ENCODE measurements at regions not wholly inside any gene's neighbourhood (a gene's known extent, or its start where the extent isn't known, plus 50 kb on each side); places are given as distances from the start of the nearest gene placed in this dataset.

DNA sequence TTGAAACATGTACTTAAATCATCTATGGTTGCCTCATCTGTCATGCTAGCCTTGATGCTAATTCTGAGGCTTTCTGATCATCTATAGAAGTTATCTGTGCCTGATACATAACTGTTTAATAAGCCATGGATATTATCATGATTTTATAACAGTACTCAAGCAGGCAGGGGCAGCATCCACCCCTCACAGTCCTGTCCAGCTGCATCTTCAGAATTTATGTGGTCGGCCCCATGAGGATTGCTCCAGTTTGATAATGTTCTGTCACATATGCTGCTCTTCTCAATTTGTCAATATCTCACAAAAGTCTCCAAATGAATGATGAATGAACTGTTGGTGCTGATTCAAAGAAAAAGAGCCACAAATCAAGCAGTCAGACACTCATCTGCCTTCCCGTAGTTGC lies 335.1 kb upstream of the POM121L12 start:
- TF ChIP-seq POLR2A (IDR thresholded peaks at IDR 0.05; ENCODE audit: low read depth, low read length) (no peak), POU2F2 (IDR thresholded peaks at IDR 0.05; ENCODE audit: low read depth, low read length) (no peak), TAF1 (IDR thresholded peaks at IDR 0.05; ENCODE audit: low read depth, low read length) (no peak), SPI1 (IDR thresholded peaks at IDR 0.05; ENCODE audit: low read depth, low read length) (no peak), PAX5 (IDR thresholded peaks at IDR 0.05; ENCODE audit: insufficient read depth, low read length, severe bottlenecking) (no peak), POLR2AphosphoS5 (IDR thresholded peaks at IDR 0.05; ENCODE audit: low read depth, low read length) (no peak)
- FAIRE-seq (no peak), DNase-seq (ENCODE audit: insufficient read length, low spot score) (no peak)

DNA sequence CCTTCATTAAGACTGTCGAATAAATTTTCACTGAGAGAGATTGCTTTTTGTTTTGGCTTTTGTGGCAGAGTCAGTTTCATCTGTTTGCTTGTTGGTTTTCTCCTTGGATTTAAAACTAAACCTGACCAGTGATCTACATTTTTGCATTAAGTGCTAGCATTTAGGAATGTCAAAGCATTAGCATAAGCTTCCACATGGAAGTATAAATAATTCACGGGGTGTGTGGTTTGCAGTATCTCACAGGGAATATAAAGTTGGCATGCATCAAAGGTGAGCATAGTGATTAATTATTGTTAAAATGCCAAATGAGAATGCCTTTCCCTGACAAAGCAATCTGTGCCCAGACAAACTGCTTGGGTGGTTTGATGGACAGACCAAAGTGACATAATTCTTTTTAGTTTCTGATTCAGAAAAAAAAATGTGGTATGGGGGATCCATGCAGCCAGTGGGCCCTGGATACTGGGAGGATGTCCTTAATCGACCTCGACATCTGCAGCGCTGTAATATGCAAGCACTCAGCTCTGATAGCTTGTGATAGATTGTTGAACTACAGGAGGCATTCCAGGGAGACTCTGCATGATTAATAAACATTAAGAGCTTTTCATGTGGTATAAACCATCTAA lies 339.3 kb upstream of the POM121L12 start:
- FAIRE-seq (no peak), DNase-seq (ENCODE audit: insufficient read length, low spot score) (no peak)
- TF ChIP-seq POLR2AphosphoS5 (IDR thresholded peaks at IDR 0.05; ENCODE audit: low read depth, low read length) (no peak), PAX5 (IDR thresholded peaks at IDR 0.05; ENCODE audit: insufficient read depth, low read length, severe bottlenecking) (no peak), POU2F2 (IDR thresholded peaks at IDR 0.05; ENCODE audit: low read depth, low read length) (no peak), SPI1 (IDR thresholded peaks at IDR 0.05; ENCODE audit: low read depth, low read length) (no peak), POLR2A (IDR thresholded peaks at IDR 0.05; ENCODE audit: low read depth, low read length) (no peak), TAF1 (IDR thresholded peaks at IDR 0.05; ENCODE audit: low read depth, low read length) (no peak)

DNA sequence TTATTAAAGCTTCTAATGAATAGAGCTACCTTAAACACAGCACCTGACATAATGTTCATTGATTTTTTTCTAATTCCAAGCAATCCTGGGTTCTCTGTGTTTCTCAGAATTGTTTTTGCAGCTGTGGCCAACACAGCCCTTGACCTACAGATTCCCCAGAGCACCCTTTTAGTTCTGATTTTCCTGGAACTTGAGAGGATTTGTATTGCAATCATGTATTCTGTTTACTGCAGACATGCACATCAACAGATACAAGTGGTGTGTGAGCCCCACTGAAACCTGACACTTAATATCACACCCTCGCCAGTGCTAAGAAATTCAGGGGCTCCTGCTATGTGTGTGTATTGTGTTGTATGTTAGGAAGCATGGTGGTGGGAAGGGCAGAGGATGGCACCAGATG lies 344.2 kb upstream of the POM121L12 start:
- DNase-seq (ENCODE audit: insufficient read length, low spot score) (no peak), FAIRE-seq (no peak)
- no peak for TF ChIP-seq TAF1 (IDR thresholded peaks at IDR 0.05; ENCODE audit: low read depth, low read length)
- no peak for TF ChIP-seq SPI1 (IDR thresholded peaks at IDR 0.05; ENCODE audit: low read depth, low read length)
- no peak for TF ChIP-seq POLR2A (IDR thresholded peaks at IDR 0.05; ENCODE audit: low read depth, low read length)
- TF ChIP-seq POLR2AphosphoS5 (IDR thresholded peaks at IDR 0.05; ENCODE audit: low read depth, low read length): no peak
- TF ChIP-seq POU2F2 (IDR thresholded peaks at IDR 0.05; ENCODE audit: low read depth, low read length): no peak
- no peak for TF ChIP-seq PAX5 (IDR thresholded peaks at IDR 0.05; ENCODE audit: insufficient read depth, low read length, severe bottlenecking)

DNA sequence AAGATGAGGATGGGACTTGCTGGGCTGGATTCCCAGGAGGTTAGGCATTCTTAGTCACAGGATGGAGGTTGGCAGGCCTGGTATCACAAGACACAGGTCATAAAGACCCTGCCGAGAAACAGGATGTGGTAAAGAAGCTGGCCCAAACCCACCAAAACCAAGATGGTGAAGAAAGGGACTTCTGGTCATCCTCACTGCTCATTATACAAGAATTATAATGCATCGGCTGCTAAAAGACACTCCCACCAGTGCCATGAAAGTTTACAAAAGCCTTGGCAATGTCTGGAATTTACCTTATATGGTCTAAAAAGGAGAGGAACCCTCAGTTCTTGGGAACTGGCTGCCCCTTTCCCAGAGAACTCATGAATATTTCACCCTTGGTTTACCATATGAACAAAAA lies 345.5 kb upstream of the POM121L12 start:
- TF ChIP-seq POU2F2 (IDR thresholded peaks at IDR 0.05; ENCODE audit: low read depth, low read length): no peak
- TF ChIP-seq PAX5 (IDR thresholded peaks at IDR 0.05; ENCODE audit: insufficient read depth, low read length, severe bottlenecking): no peak
- TF ChIP-seq TAF1 (IDR thresholded peaks at IDR 0.05; ENCODE audit: low read depth, low read length): no peak
- no peak for TF ChIP-seq POLR2AphosphoS5 (IDR thresholded peaks at IDR 0.05; ENCODE audit: low read depth, low read length)
- no peak for TF ChIP-seq POLR2A (IDR thresholded peaks at IDR 0.05; ENCODE audit: low read depth, low read length)
- no peak for TF ChIP-seq SPI1 (IDR thresholded peaks at IDR 0.05; ENCODE audit: low read depth, low read length)
- FAIRE-seq (no peak), DNase-seq (ENCODE audit: insufficient read length, low spot score) (no peak)

DNA sequence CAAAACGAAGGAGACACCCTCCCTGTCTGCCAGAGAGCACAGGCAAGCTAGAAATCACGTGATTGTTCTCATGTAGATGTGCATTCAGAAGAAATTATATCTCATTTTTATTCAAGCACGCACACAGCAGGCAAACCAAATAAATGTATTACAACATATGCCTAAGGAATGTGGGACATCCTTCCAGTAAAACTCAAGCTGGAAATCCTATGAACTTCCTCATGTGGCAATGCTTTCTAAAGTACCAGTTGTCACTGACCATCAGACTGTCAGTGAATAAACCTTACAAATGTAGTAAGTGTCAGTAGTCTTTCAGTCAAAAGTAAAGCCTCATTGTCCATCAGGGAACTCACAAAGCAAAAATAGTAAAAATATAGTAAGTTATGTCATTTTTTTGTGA lies 350.1 kb upstream of the POM121L12 start:
- DNase-seq (ENCODE audit: insufficient read length, low spot score) (no peak), FAIRE-seq (no peak)
- no peak for TF ChIP-seq PAX5 (IDR thresholded peaks at IDR 0.05; ENCODE audit: insufficient read depth, low read length, severe bottlenecking)
- no peak for TF ChIP-seq POU2F2 (IDR thresholded peaks at IDR 0.05; ENCODE audit: low read depth, low read length)
- no peak for TF ChIP-seq POLR2AphosphoS5 (IDR thresholded peaks at IDR 0.05; ENCODE audit: low read depth, low read length)
- TF ChIP-seq TAF1 (IDR thresholded peaks at IDR 0.05; ENCODE audit: low read depth, low read length): no peak
- no peak for TF ChIP-seq SPI1 (IDR thresholded peaks at IDR 0.05; ENCODE audit: low read depth, low read length)
- no peak for TF ChIP-seq POLR2A (IDR thresholded peaks at IDR 0.05; ENCODE audit: low read depth, low read length)

DNA sequence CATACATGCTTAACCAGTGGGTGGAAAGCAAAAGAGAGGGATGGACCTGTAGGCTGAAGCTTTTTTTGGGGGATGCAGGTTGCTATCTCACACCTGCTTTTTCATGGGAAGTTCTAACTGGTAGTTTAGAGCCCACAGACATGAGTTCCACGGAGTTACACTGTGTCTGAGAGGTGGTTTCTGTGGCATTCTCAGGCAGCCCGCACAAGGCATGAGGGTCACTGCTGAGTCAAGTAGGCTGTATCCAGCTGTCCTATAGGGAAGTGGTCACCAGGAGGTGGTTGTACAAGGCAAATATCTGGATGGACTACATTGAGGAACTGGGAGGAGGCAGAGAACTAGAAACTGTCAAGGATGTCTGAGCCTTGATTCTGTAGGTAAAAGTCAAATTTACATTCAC lies 351.0 kb upstream of the POM121L12 start:
- FAIRE-seq: no peak
- no peak for DNase-seq (ENCODE audit: insufficient read length, low spot score)
- no peak for TF ChIP-seq POLR2AphosphoS5 (IDR thresholded peaks at IDR 0.05; ENCODE audit: low read depth, low read length)

DNA sequence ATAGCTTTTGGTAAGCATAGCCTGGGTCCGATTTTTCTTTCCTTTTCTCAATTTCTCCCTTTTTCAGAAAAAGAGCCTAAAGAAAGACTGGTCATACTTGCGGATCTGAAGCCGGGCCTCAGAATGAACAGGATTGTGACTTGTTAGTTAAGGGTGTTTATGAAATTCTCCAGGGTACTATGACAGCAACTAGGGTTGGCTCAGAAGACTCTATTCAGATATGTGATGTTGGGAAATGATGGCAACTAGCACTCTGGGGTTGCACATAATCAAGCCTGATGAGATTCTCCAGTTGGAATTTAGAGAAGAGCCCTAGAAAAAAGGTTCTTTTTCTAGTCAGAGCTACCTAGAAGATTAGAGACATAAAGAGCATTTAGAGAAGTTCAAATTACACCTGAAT lies 352.4 kb upstream of the POM121L12 start:
- FAIRE-seq (no peak), DNase-seq (ENCODE audit: insufficient read length, low spot score) (no peak)
- TF ChIP-seq POLR2AphosphoS5 (IDR thresholded peaks at IDR 0.05; ENCODE audit: low read depth, low read length) (no peak), TAF1 (IDR thresholded peaks at IDR 0.05; ENCODE audit: low read depth, low read length) (no peak), POU2F2 (IDR thresholded peaks at IDR 0.05; ENCODE audit: low read depth, low read length) (no peak), POLR2A (IDR thresholded peaks at IDR 0.05; ENCODE audit: low read depth, low read length) (no peak), PAX5 (IDR thresholded peaks at IDR 0.05; ENCODE audit: insufficient read depth, low read length, severe bottlenecking) (no peak), SPI1 (IDR thresholded peaks at IDR 0.05; ENCODE audit: low read depth, low read length) (no peak)

DNA sequence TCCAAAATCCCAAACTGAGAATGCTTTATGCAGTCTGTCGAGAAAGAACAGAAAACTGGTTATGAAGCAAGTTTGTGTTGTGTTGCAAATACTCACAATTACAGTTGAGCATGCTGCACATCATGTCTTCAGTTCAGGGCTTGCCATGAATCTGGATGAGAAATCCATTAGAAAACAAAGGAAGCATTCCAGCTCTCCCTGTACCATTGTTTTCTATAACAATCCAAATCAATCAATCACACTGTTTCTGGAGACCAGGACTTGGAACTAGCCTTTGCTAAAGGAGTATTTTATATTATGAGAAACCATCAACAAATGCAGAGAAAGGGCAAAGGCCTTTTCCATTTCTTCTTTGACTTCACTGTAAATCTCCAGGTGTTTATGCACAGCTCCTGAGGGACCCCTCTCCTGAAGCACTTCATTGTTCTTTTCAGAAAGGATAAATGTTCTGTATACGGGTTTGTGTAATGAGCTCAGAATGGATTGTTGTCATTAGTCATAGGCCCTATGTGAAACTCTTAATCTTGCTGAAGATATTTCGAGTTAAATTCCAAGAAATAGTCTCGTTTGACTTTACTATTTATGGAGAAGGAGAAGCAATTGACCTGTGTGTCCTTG lies 364.7 kb upstream of the POM121L12 start:
- FAIRE-seq (no peak), DNase-seq (ENCODE audit: insufficient read length, low spot score) (no peak)
- no peak for TF ChIP-seq TAF1 (IDR thresholded peaks at IDR 0.05; ENCODE audit: low read depth, low read length)
- TF ChIP-seq POLR2A (IDR thresholded peaks at IDR 0.05; ENCODE audit: low read depth, low read length): no peak
- TF ChIP-seq POLR2AphosphoS5 (IDR thresholded peaks at IDR 0.05; ENCODE audit: low read depth, low read length): no peak
- TF ChIP-seq SPI1 (IDR thresholded peaks at IDR 0.05; ENCODE audit: low read depth, low read length): no peak
- TF ChIP-seq POU2F2 (IDR thresholded peaks at IDR 0.05; ENCODE audit: low read depth, low read length): no peak
- TF ChIP-seq PAX5 (IDR thresholded peaks at IDR 0.05; ENCODE audit: insufficient read depth, low read length, severe bottlenecking): no peak

DNA sequence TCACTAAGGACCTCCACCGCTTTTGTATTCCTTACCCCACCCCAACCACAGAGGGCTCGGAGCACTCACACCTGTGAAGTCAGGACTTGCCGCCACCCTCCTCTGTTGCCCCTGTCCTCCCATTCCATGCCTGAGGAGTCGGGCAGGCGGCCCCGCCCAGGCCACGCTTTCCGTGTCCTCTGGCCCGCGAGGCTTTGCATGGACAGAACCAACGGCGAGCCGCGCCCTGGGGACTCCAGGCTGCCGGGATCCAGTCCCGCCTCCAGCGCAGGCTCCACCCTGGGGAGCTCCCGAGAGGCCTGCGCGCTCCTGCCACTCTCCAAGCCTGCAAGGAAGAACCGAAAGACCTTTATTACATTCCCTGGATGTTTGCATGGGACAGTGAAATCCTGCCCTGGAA lies 366.4 kb upstream of the POM121L12 start:
- FAIRE-seq (no peak), DNase-seq (ENCODE audit: insufficient read length, low spot score) (no peak)
- no peak for TF ChIP-seq POLR2A (IDR thresholded peaks at IDR 0.05; ENCODE audit: low read depth, low read length)
- no peak for TF ChIP-seq TAF1 (IDR thresholded peaks at IDR 0.05; ENCODE audit: low read depth, low read length)
- TF ChIP-seq POLR2AphosphoS5 (IDR thresholded peaks at IDR 0.05; ENCODE audit: low read depth, low read length): no peak
- TF ChIP-seq POU2F2 (IDR thresholded peaks at IDR 0.05; ENCODE audit: low read depth, low read length): no peak
- TF ChIP-seq SPI1 (IDR thresholded peaks at IDR 0.05; ENCODE audit: low read depth, low read length): no peak
- no peak for TF ChIP-seq PAX5 (IDR thresholded peaks at IDR 0.05; ENCODE audit: insufficient read depth, low read length, severe bottlenecking)

DNA sequence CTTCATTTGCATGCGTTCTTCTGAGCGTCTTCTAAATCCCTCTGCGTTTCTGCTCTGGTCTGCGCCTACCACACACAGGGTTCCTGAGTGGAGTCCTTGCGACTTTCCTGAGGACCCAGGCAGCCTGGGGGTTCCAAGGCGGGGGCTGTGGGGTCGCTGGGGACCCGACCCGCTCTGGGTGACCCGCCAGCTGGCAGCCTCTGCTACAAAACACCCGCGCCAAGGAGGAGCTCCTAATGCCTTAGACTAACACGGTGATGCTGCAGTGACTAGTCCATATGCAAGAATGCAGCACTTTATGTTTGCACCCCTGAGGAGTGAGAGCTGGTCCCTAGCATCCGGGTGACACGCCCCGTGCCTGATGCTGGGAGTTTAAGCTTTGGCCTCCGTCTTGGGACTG lies 367.0 kb upstream of the POM121L12 start:
- DNase-seq (ENCODE audit: insufficient read length, low spot score): no peak
- TF ChIP-seq SPI1 (IDR thresholded peaks at IDR 0.05; ENCODE audit: low read depth, low read length): no peak
- no peak for TF ChIP-seq TAF1 (IDR thresholded peaks at IDR 0.05; ENCODE audit: low read depth, low read length)
- TF ChIP-seq PAX5 (IDR thresholded peaks at IDR 0.05; ENCODE audit: insufficient read depth, low read length, severe bottlenecking): no peak
- TF ChIP-seq POLR2AphosphoS5 (IDR thresholded peaks at IDR 0.05; ENCODE audit: low read depth, low read length): no peak
- no peak for TF ChIP-seq POU2F2 (IDR thresholded peaks at IDR 0.05; ENCODE audit: low read depth, low read length)
- no peak for TF ChIP-seq POLR2A (IDR thresholded peaks at IDR 0.05; ENCODE audit: low read depth, low read length)
- no peak for FAIRE-seq
